ENCODE measurements at regions not wholly inside any gene's neighbourhood (a gene's known extent, or its start where the extent isn't known, plus 50 kb on each side); places are given as distances from the start of the nearest gene placed in this dataset.

DNA sequence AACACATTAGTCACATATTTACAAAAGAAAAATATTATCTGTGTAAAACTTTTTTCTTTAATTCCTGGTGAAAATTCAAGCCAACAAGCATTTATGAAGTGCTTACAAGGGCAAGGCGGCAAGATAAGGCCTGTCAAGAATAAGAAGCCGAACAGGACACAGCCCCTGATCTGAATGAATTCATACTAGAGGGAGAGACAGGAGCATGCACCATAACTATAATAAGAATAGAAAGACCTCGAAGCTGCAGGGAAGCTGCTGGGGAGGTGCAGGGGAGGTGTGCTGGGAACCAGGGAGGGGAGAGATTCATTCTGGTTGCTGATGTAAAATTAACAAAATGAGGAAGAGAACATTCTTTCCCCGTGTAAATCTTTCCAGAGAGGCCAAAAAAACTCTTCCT, 60.5 kb upstream of the TARDBP start:
- no peak for DNase-seq (ENCODE audit: extremely low read depth, low read depth)
- TF ChIP-seq, protein P1, sequence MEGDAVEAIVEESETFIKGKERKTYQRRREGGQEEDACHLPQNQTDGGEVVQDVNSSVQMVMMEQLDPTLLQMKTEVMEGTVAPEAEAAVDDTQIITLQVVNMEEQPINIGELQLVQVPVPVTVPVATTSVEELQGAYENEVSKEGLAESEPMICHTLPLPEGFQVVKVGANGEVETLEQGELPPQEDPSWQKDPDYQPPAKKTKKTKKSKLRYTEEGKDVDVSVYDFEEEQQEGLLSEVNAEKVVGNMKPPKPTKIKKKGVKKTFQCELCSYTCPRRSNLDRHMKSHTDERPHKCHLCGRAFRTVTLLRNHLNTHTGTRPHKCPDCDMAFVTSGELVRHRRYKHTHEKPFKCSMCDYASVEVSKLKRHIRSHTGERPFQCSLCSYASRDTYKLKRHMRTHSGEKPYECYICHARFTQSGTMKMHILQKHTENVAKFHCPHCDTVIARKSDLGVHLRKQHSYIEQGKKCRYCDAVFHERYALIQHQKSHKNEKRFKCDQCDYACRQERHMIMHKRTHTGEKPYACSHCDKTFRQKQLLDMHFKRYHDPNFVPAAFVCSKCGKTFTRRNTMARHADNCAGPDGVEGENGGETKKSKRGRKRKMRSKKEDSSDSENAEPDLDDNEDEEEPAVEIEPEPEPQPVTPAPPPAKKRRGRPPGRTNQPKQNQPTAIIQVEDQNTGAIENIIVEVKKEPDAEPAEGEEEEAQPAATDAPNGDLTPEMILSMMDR (IDR thresholded peaks at IDR 0.05; ENCODE audit: low read depth, low read length), result no peak

GRCh38 chr1:10953505-10954193, 58.8 kb upstream of the TARDBP start:
- TF ChIP-seq, protein P1 (IDR thresholded peaks at IDR 0.05; ENCODE audit: low read depth, low read length), result no peak
- no peak for DNase-seq (ENCODE audit: extremely low read depth, low read depth)

GRCh38 chr1:10957133-10957532, 55.3 kb upstream of the TARDBP start:
- TF ChIP-seq, protein P1 (IDR thresholded peaks at IDR 0.05; ENCODE audit: low read depth, low read length), result no peak
- no peak for DNase-seq (ENCODE audit: extremely low read depth, low read depth)

DNA sequence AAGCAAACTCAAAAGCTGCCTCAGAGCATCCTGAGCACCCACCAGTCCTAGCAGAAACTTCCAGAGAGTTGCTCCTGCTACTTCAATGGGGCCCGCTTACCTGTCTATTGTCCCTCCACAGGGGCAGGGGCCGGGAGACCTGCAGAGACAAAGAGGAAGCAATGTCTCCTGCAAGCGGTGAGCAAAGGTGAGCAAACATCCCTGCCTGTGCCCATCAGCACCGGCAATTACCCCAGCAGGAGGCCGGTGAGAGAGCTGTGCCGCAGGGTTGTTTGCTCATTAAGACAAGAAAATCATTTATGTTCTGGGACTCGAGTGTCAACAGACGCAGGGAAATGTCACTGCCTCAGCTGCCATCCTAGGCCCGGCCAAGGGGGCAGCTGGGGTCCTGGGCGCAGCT, 53.8 kb upstream of the TARDBP start:
- DNase-seq (ENCODE audit: extremely low read depth, low read depth), result no peak

DNA sequence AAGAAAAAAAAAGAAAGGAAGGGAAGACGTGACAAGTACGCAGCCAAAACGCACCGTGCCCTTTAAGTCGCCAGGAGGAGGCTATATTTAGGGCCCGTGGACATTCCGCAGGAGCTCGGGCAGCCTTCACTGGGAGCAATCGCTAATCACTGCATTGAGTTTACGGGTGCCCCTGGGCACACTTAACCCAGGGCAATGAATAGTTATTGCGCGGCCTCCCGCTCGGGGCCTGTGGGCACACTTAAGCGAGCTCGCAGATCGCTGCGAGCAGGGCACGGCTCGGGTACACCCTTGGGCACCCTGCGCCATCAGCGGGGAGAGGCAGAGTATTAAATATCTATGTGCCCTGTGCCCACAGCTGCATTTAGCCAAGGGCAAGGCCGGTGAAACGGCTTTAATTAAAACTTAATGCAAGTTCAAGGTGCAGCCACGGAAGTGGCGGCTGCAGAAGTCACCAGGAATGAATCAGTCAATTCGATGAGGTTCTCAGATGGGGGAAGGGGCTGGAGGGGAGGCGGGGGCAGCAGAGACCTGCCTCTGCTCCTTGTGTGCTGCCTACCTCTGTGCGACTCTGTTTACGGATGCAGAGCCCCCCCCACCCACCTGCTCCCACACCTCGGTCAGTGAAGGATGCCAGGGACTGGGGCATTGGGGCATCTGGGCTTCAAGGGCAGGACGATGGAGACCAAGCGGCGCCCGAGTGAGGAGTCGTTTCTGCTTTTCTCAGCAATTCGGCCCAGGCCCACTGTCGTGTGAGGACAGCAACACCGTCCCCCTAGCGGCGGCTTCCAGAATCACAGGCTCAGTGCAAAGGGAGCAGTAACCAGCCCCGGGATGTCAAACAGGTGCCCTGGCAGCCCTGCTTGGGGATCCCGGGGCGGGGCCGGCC, 51.8 kb upstream of the TARDBP start:
- no peak for DNase-seq (ENCODE audit: extremely low read depth, low read depth)
- TF ChIP-seq, protein P1 (IDR thresholded peaks at IDR 0.05; ENCODE audit: low read depth, low read length), result peak; percentile 89

More for the DNA sequence above, 53.8 kb upstream of the TARDBP start:
- TF ChIP-seq, protein P1 (IDR thresholded peaks at IDR 0.05; ENCODE audit: low read depth, low read length), result no peak

DNA sequence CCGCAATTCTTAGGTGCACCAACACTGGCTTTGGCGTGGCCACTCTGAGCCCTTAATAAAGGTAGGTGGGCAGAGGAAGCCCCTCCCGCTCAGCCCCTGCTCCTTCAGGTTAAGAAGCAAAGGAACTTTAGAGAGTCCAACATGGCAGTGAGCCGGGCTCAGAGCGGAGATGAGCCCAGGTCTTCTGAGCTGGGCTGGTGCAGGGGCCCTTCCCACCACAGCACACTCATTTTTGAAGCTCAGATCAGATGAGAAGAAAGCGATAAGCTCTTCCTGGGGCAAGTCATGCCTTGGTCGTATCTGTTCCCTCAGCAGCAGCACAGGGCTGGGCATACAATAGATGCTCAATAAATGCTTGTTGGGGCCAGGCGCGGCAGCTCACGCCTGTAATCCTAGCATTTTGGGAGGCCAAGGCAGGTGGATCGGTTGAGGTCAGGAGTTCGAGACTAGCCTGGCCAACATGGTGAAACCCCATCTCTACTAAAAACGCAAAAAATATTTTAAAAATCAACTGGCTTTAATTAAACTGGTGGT, 51.1 kb upstream of the TARDBP start:
- DNase-seq (ENCODE audit: extremely low read depth, low read depth), result no peak
- TF ChIP-seq, protein P1 (IDR thresholded peaks at IDR 0.05; ENCODE audit: low read depth, low read length), result no peak

DNA sequence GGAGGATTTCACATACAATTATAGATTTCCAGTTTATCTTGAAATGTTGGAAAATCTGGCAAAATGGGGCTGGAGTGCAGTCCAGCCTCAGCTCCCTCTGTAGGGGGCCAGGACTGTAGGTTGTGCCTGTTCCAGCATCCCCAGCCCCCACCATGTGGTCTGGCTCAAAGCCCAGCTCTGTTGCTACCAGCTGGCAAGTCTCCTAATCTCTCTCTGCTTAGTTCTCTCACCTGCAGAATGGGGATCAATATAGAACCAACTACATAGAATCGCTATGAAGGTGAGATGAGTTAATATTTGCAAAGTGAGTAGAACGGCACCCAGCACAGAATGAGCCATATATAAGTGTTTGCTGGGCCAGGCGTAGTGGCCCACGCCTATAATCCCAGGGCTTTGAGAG, 50.0 kb upstream of the TARDBP start:
- TF ChIP-seq, protein P1 (IDR thresholded peaks at IDR 0.05; ENCODE audit: low read depth, low read length), result no peak
- no peak for DNase-seq (ENCODE audit: extremely low read depth, low read depth)

Data from AG09319 (cell line).